ENCODE measurements at regions not wholly inside any gene's neighbourhood (a gene's known extent, or its start where the extent isn't known, plus 50 kb on each side); places are given as distances from the start of the nearest gene placed in this dataset.

DNA sequence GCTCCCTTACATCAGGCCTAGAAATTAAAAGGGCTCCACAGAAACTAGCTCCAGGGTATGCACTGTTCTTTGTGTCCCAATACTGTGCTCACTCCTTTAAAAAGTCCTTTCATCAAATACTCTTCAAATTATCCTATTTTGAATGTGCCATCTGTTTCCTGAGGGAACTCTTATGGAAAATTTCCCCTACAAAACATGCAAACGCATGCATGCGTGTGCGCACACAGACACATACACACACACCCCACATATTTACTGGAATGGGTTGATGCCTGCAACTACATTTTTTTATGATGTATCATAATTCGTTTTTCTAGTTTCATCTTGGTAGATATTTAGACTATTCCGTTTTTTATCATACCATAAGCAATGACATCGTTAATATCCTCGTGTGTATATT lies 351.2 kb upstream of the KIF2B start:
- ChIA-PET POLR2A (no interaction called here), RAD21 (ENCODE audit: low non-redundant PET in 1 of 2, low total read pairs in 2 of 2, uncharacterized antibody in 2 of 2, unreplicated experiment in 2 of 2) (no interaction called here), CTCF (no interaction called here)
- no peaks in the 10 kb centered on the region for H4K20me1 ChIP-seq (ENCODE audit: insufficient read depth)
- peaks cover 29 to 33% of the 10 kb centered on the region in 2 experiments; a peak in 2 of 4 replicates for H3K9me3 ChIP-seq (ENCODE audit: control insufficient read depth in 1 of 2, insufficient read depth in 1 of 2, low read depth in 1 of 2, low read length in 2 of 2)
- H3K36me3 ChIP-seq (ENCODE audit: control insufficient read depth in 1 of 2, insufficient read depth in 2 of 2, low read length in 2 of 2), result no peaks in the 10 kb centered on the region
- ATAC-seq, result no peak
- TF ChIP-seq SIN3A (IDR thresholded peaks at IDR 0.05; ENCODE audit: low read depth), result no peak
- no peak overlapping the region for H3K4me2 ChIP-seq (ENCODE audit: low read length)
- intact Hi-C loops (cut with micrococcal nuclease), result no loop called here
- no peaks in the 10 kb centered on the region for H3K79me2 ChIP-seq (ENCODE audit: insufficient read depth, low read length)
- no peak overlapping the region for H3K4me3 ChIP-seq (replicated peaks in 1 of 2; ENCODE audit: low read depth in 1 of 2, low read length in 2 of 2)
- no peaks in the 10 kb centered on the region for H3K9me2 ChIP-seq (ENCODE audit: insufficient read depth)
- DNase-seq (ENCODE audit: low read depth, low spot score), result no peak
- H2AFZ ChIP-seq (ENCODE audit: low read depth, low read length, poor library complexity, severe bottlenecking), result no peak overlapping the region
- H3K27me3 ChIP-seq (ENCODE audit: insufficient read depth, low read length), result no peaks in the 10 kb centered on the region
- no TSS peak for BruUV-seq (replicated peaks)
- H3K27ac ChIP-seq (ENCODE audit: low read depth, low read length), result no peak overlapping the region
- no peak overlapping the region for H3K9ac ChIP-seq (ENCODE audit: low read length)
- H3K4me1 ChIP-seq (ENCODE audit: control insufficient read depth in 1 of 2, insufficient read depth in 2 of 2, low read length in 2 of 2), result no peaks in the 10 kb centered on the region

- ChIA-PET CTCF (no interaction called here), RAD21 (ENCODE audit: low non-redundant PET in 1 of 2, low total read pairs in 2 of 2, uncharacterized antibody in 2 of 2, unreplicated experiment in 2 of 2) (no interaction called here), POLR2A (no interaction called here)
- TF ChIP-seq SP1 (IDR thresholded peaks at IDR 0.05; ENCODE audit: low read depth) (no peak), YY1 (IDR thresholded peaks at IDR 0.05; ENCODE audit: extremely low read depth, insufficient replicate concordance, low read depth, low read length) (no peak), EZH2 (IDR thresholded peaks at IDR 0.05) (no peak), CEBPB (IDR thresholded peaks at IDR 0.05; ENCODE audit: low read depth) (no peak), ATF3 (IDR thresholded peaks at IDR 0.05) (no peak), SRF (IDR thresholded peaks at IDR 0.05; ENCODE audit: low read depth) (no peak)
- TF ChIP-seq, protein P1, sequence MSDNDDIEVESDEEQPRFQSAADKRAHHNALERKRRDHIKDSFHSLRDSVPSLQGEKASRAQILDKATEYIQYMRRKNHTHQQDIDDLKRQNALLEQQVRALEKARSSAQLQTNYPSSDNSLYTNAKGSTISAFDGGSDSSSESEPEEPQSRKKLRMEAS (IDR thresholded peaks at IDR 0.05), result no peak
- Histone ChIP-seq H3K9ac (ENCODE audit: low read length) (no peak overlapping the region), H3K36me3 (ENCODE audit: control insufficient read depth in 1 of 2, insufficient read depth in 2 of 2, low read length in 2 of 2) (no peaks in the 10 kb centered on the region), H3K4me1 (ENCODE audit: control insufficient read depth in 1 of 2, insufficient read depth in 2 of 2, low read length in 2 of 2) (no peaks in the 10 kb centered on the region), H3K79me2 (ENCODE audit: insufficient read depth, low read length) (no peaks in the 10 kb centered on the region), H3K4me2 (ENCODE audit: low read length) (no peak overlapping the region), H3K27ac (ENCODE audit: low read depth, low read length) (no peak overlapping the region), H3K4me3 (replicated peaks in 1 of 2; ENCODE audit: low read depth in 1 of 2, low read length in 2 of 2) (no peak overlapping the region), H4K20me1 (ENCODE audit: insufficient read depth) (no peaks in the 10 kb centered on the region), H2AFZ (ENCODE audit: low read depth, low read length, poor library complexity, severe bottlenecking) (no peak overlapping the region), H3K9me3 (ENCODE audit: control insufficient read depth in 1 of 2, insufficient read depth in 1 of 2, low read depth in 1 of 2, low read length in 2 of 2) (peaks cover 34 to 36% of the 10 kb centered on the region in 2 experiments; a peak in 2 of 4 replicates), H3K27me3 (ENCODE audit: insufficient read depth, low read length) (no peaks in the 10 kb centered on the region), H3K9me2 (ENCODE audit: insufficient read depth) (no peaks in the 10 kb centered on the region)
- intact Hi-C loops (cut with micrococcal nuclease), result no loop called here
- BruUV-seq (replicated peaks), result no TSS peak
- ATAC-seq (no peak), DNase-seq (ENCODE audit: low read depth, low spot score) (no peak)
Observed at GRCh38 chr17:53470626-53471025, 352.1 kb upstream of the KIF2B start.

All from HCT116 (cell line).